ENCODE measurements at regions not wholly inside any gene's neighbourhood (a gene's known extent, or its start where the extent isn't known, plus 50 kb on each side); places are given as distances from the start of the nearest gene placed in this dataset.

DNA sequence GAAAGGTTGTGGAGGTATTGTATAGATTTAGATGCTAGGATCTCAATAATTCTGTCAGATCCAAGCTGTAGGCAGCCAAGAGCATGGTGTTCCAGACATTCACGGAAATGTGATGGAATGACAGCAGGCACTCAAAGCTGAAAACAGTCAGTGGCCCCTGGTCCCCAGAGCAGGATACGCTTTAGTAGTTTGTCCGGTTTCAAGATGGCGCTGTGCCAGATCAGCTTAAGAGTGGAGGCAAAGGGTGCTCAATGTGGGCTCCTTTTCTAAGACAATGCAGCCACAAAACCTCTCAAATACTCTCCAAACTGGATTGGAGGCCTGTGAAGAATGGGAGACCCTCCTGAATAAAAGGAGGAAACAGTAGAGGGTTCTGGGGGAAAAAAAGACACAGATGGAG is 291.2 kb upstream of the HS3ST1 start:
- H3K9me3 ChIP-seq (replicated peaks in 1 of 2; ENCODE audit: control insufficient read depth in 1 of 2, insufficient read depth in 1 of 2, low read length in 2 of 2): no peaks in the 10 kb centered on the region
- Mint-ChIP-seq H3K4me3 (no peak overlapping the region), H3K27ac (no peak overlapping the region), H3K4me1 (no peaks in the 10 kb centered on the region), H3K9me3 (peaks cover 0 to 5% (median 2%) of the 10 kb centered on the region in 7 donors), H3K27me3 (ENCODE audit: low read depth in 3 of 3) (no peaks in the 10 kb centered on the region), H3K36me3 (no peaks in the 10 kb centered on the region)
- H3K27ac ChIP-seq (ENCODE audit: low read depth in 1 of 2, low read length in 2 of 2): no peak overlapping the region
- no peaks in the 10 kb centered on the region for H3K4me1 ChIP-seq (ENCODE audit: control insufficient read depth in 1 of 2, insufficient read depth in 2 of 2, low read length in 2 of 2)
- H3K27me3 ChIP-seq (ENCODE audit: control insufficient read depth in 2 of 2, insufficient read depth in 2 of 2, low read length in 2 of 2): no peaks in the 10 kb centered on the region
- no peaks in the 10 kb centered on the region for H3K36me3 ChIP-seq (replicated peaks in 1 of 2; ENCODE audit: control insufficient read depth in 1 of 2, insufficient read depth in 2 of 2, low read length in 2 of 2)
- no peak overlapping the region for H3K4me2 ChIP-seq (replicated peaks; ENCODE audit: extremely low read depth, low read length, poor library complexity, severe bottlenecking)
- H3K9ac ChIP-seq (ENCODE audit: insufficient read depth, low read length, poor library complexity, severe bottlenecking): no peak overlapping the region
- no peaks in the 10 kb centered on the region for H3K79me2 ChIP-seq (ENCODE audit: insufficient read depth, low read length)
- intact Hi-C loops (cut with micrococcal nuclease): loop anchor here in 1 of 2 donors (10.0 kb wide), 1 partner anchor 1135 kb away; no protein-coding TSS in a partner anchor
- WGBS (ENCODE audit: insufficient coverage): 100% methylated on average over 3 of the region's 4 CpGs
- no peak for DNase-seq
- no peak overlapping the region for H3K4me3 ChIP-seq (replicated peaks in 1 of 3; ENCODE audit: low read depth in 2 of 3, low read length in 3 of 3)
- TF ChIP-seq, protein P1, sequence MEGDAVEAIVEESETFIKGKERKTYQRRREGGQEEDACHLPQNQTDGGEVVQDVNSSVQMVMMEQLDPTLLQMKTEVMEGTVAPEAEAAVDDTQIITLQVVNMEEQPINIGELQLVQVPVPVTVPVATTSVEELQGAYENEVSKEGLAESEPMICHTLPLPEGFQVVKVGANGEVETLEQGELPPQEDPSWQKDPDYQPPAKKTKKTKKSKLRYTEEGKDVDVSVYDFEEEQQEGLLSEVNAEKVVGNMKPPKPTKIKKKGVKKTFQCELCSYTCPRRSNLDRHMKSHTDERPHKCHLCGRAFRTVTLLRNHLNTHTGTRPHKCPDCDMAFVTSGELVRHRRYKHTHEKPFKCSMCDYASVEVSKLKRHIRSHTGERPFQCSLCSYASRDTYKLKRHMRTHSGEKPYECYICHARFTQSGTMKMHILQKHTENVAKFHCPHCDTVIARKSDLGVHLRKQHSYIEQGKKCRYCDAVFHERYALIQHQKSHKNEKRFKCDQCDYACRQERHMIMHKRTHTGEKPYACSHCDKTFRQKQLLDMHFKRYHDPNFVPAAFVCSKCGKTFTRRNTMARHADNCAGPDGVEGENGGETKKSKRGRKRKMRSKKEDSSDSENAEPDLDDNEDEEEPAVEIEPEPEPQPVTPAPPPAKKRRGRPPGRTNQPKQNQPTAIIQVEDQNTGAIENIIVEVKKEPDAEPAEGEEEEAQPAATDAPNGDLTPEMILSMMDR (IDR thresholded peaks at IDR 0.05): no peak
- no peak overlapping the region for H2AFZ ChIP-seq (ENCODE audit: insufficient read depth, low read depth, low read length, poor library complexity, severe bottlenecking)
- H4K20me1 ChIP-seq (ENCODE audit: insufficient read depth, low read length): no peaks in the 10 kb centered on the region

DNA sequence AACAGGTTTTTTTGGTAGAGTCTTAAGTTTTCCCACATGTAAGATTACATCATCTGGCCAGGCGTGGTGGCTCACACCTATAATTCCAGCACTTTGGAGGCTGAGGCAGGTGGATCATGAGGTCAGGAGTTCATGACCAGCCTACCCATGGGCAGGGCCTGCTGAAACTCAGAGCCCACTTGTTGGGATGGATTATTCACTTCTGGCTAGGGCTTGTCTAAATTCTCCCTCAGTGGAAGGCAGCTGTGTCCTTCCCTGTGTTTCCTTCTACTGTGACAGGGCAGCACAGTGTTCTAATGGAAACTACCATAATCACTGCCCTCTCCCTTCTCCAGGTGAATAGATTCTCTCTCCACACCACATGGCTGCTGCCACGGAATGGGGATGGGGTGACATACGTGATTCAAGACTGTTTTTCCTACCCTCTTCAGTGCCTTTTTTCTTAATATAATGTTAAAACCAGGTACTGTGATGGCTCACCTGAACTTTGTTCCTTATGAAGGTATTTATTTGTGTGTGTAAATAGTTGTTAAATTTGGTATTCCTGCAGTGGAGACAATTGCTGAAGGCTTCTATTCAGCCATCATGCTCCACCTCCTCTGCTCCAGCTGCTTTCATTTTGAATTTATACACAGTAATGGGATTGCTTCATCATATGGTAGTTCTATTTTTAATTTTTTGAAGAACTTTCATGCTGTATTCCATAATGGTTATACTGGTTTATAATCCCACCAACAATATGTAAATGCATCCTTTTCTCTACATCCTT is 287.2 kb upstream of the HS3ST1 start:
- H3K4me1 Mint-ChIP-seq: no peaks in the 10 kb centered on the region
- Histone ChIP-seq H3K27me3 (ENCODE audit: control insufficient read depth in 2 of 2, insufficient read depth in 2 of 2, low read length in 2 of 2) (no peaks in the 10 kb centered on the region), H3K4me2 (replicated peaks; ENCODE audit: extremely low read depth, low read length, poor library complexity, severe bottlenecking) (no peak overlapping the region), H4K20me1 (ENCODE audit: insufficient read depth, low read length) (no peaks in the 10 kb centered on the region), H3K9me3 (replicated peaks in 1 of 2; ENCODE audit: control insufficient read depth in 1 of 2, insufficient read depth in 1 of 2, low read length in 2 of 2) (no peaks in the 10 kb centered on the region), H3K4me3 (replicated peaks in 1 of 3; ENCODE audit: low read depth in 2 of 3, low read length in 3 of 3) (no peak overlapping the region), H3K4me1 (ENCODE audit: control insufficient read depth in 1 of 2, insufficient read depth in 2 of 2, low read length in 2 of 2) (no peaks in the 10 kb centered on the region), H2AFZ (ENCODE audit: insufficient read depth, low read depth, low read length, poor library complexity, severe bottlenecking) (no peak overlapping the region), H3K27ac (ENCODE audit: low read depth in 1 of 2, low read length in 2 of 2) (no peak overlapping the region), H3K9ac (ENCODE audit: insufficient read depth, low read length, poor library complexity, severe bottlenecking) (no peak overlapping the region), H3K79me2 (ENCODE audit: insufficient read depth, low read length) (no peaks in the 10 kb centered on the region), H3K36me3 (replicated peaks in 1 of 2; ENCODE audit: control insufficient read depth in 1 of 2, insufficient read depth in 2 of 2, low read length in 2 of 2) (no peaks in the 10 kb centered on the region)
- TF ChIP-seq, protein P1 (IDR thresholded peaks at IDR 0.05): no peak
- peaks cover 0 to 5% (median 2%) of the 10 kb centered on the region in 7 donors for H3K9me3 Mint-ChIP-seq
- no peak overlapping the region for H3K27ac Mint-ChIP-seq
- DNase-seq: no peak
- H3K36me3 Mint-ChIP-seq: no peaks in the 10 kb centered on the region
- WGBS (ENCODE audit: insufficient coverage): no CpG with 5 or more reads among the region's 3 CpGs
- no peak overlapping the region for H3K4me3 Mint-ChIP-seq
- H3K27me3 Mint-ChIP-seq (ENCODE audit: low read depth in 3 of 3): no peaks in the 10 kb centered on the region
- intact Hi-C loops (cut with micrococcal nuclease): no loop called here
